DMS53 (cell line): ENCODE measurements at regions not wholly inside any gene's neighbourhood (a gene's known extent, or its start where the extent isn't known, plus 50 kb on each side); places are given as distances from the start of the nearest gene placed in this dataset.
"Not testable (repeated sequence)": the region's sequence is repeated elsewhere in the genome, so short reads cannot be mapped to it uniquely, and the experiment has no call there.

Experiments used
- DNase-seq: peaks from one replicate; lab custom pipeline; 2025; lab: John Stamatoyannopoulos, UW

DNA sequence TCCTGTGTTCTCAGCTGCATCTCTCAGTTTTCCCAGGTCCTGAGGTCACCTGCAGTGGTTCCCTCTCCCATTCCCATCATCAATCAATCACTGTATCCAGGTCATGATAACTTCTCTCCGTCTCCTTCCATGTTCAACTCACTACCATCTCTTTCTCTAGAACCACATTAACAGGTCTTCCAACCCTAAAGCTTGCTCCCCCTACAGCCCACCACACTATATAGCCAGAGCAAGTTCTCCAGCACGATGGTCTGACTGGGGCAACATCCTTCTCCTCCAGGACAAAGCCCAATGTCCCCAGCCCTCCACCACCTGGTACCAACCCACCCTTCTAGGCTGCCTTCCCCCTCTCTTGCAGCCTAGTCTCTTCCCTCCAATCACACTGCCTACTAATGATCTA, 241.6 kb downstream of the CDK5RAP2 start:
- DNase-seq, result no peak

GRCh38 chr9:120337131-120337530, 242.8 kb downstream of the CDK5RAP2 start:
- no peak for DNase-seq

- DNase-seq, result no peak
Measured at GRCh38 chr9:120336753-120337090, 243.2 kb downstream of the CDK5RAP2 start.

DNA sequence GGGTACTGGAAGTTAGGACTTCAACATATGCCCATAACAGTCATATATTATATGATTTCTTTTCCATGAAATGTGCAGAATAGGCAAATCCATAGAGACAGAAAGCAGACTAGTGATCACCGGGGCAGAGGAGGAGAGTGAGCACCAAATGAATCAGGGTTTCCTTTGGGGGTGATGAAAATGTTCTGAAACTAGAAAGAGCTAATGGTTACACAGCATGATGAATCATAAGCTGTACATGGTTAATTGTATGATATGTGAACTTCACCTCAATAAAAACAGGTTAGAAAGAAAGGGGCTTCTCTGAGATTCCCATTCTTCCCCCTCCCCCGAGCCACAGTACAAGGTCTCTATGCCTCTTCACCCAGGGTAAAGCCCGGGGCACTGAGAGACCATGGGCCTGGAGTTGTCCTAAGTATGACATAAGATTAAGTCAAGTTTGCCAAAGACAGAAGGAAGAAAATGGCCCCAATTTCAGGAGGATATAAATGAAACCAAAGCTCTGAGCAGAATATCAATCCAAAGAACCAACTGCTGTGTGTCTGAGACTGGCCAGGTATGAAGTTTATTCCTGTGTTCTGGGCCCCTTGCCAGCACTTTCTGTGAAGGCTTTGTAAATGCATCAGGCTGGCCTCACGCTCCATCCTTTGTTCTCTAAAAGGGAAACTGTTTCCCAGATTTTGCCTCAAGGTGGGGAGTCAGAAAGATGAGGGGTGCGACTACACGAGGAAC, 243.8 kb downstream of the CDK5RAP2 start:
- no peak for DNase-seq

GRCh38 chr9:120331913-120332312, 248.1 kb downstream of the CDK5RAP2 start:
- DNase-seq, result no peak

- DNase-seq, result no peak
Measured at GRCh38 chr9:120330031-120330430, 249.9 kb downstream of the CDK5RAP2 start.

DNA sequence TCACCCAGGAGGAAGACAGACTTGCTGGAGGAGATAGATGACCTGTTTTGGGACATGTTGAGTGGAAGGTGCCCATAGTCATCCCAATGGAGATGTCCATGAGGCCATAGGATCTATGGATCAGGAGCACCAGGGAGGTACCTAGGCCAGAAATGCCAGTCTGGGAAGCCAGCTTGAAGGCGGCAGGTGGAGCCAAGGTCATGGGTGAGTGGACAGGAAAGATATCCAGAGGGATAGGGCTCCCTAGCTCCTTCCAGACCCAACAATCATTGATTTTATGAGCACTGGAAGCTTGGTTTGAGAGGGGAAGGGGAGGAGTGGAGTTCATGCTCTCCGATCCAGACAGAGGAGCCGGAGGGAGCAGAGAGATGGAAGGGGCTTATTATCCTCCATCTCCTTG, 252.6 kb downstream of the CDK5RAP2 start:
- no peak for DNase-seq

DNA sequence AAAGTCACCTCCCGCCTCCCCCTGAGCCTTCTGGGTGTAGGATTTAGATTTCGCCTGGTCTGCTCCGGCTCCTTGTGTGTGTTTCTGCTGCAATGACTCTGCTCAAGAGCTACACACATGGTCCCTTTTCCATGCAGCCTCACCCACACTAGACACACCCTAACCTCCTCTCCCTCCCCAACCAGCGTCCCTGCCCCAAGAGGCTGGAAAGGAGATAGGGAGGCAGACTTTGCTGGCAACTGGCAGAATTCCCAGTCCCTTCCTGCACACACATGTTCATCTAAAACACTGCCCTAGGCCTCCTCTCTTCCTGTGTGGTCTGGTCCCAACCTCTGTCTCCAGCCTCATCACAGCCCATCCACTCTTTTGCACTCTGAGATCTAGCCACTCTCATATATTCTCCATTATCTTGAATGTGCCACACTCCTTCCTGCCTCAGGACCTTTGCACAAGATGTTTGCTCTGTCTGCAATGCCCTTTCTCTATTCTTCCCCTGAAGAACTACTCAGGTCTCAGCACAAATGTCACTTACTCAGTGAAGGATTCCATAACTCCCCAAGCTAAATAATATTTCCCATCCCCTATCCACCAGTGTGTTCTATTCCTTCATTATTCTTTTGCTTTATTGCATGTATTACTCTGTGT, 253.8 kb downstream of the CDK5RAP2 start:
- DNase-seq, result no peak

DNA sequence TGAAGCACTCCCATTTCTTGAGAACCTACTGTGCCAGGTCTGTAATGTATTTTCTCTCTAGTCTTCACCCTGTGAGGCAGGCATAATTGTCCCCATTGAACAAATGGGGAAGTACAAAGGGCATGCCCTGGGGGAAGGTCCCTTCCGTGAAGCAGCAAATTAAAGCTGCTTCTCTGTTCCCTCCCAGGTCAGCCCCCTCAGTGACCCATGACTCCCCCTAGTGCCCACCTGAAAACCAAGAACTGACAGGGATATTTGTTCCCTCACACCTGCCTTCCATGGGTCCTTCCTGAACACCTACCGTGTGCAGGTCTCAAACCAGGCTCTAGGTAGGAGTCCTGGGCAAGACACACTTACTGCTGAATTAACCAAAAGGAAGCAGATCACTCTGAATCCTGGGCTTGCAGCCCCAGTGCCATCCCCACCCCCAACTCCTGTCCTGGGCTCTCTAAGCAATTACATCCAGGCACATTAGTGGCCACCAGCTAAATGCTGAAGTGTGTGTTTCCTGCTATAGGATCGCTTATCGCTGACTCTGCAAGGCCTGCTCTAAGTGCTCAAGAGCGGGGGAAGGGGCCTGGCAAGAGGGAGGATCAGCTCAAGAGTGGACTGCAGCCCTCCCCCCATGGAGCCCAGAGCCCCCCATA, 254.8 kb downstream of the CDK5RAP2 start:
- peak; percentile 12 for DNase-seq

DNA sequence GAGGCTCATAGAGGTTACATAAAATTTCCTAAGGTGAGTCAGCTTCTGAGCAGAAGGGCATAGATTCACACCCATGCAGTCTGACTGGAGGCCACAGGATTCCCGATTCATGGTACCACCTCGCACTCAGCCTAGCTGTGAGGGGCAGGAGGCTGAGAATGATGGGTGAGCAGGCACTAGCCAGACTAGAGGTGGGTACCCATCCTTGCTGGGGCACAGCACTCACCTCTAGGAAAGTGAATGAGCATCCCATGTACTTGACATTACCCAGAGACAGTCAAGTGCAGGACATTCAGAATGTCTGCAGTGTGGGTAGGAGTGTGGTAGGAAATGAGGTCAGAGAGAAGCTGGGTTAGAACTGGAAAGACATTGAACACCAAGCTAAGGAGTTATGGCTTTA, 255.5 kb downstream of the CDK5RAP2 start:
- DNase-seq, result no peak

- DNase-seq, result no peak
Measured at GRCh38 chr9:120323125-120323524, 256.8 kb downstream of the CDK5RAP2 start.

DNA sequence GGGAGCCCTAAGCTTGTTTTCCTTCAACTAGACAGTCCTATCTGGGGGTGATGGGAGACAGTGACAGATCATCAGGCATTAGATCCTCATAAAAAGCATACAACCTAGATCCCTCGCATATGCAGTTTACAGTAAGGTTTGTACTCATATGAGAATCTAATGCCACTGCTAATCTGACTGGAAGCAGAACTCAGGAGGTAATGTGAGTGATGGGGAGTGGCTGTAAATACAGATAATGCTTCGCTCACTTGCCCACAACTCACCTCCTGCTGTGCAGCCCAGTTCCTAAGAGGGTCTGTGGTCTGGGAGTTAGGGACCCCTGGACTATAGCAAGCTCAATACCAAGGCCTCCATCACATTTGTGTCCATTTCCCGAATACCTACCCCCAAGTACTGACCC, 260.5 kb downstream of the CDK5RAP2 start:
- no peak for DNase-seq

DNA sequence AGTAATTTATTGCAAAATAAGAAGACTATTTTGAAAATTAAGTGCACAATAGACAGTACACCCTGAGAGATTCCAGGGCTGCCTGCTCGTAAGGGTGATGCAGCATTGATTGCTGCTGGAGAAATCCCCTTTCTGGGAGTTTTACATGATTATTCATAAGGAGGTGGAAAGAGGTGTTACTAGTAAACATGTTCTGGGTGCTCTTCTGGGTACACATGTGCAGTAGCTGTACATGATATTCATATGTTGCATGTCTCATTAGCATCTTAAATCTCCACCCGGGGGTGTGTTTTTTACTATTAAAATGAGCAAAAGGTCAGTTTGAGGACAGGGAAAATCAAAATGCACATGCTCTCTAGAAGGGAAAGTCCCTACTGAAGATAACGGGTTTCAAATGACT, 264.8 kb downstream of the CDK5RAP2 start:
- no peak for DNase-seq

GRCh38 chr9:120312031-120312430, 267.9 kb downstream of the CDK5RAP2 start:
- no peak for DNase-seq

DNA sequence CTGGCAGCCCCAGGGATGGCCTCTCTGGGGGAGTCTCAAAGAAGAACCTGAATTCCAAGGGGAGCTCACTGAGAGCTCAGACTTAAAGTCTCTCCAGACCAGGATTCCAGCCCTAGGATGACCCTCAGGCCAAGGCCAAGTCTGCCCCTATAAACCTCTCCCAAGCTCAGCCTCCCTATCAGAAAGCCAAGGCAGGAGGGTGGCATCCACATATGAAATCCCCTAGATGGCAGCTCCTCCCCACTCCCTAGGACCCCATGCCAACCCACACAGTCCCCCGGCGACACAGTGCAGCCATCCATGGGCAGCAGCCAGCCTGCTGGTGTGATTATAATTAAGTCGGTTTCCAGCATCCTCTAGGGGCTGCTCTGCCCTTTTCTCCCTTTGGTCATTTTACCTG, 269.9 kb downstream of the CDK5RAP2 start:
- peak; percentile 11 for DNase-seq

DNA sequence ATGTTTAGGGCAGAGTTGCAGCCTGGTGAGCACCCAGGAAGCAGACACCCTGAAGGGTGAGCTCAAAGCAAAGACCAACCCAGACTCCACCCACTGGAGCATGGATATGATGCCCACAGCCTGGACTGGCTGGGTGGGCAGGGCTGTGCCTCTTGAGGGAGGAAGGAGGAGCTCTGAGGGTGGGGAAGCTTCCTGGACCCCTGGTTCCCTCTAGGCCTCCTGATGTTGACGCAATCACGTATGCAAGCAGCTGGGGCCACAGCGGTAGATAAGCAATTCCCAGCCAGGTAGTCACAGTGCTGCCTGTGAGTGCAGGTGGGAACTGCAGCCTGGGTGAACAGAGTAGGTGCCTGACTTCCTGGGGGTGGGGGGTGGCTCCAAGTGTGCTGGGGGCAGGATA, 271.5 kb downstream of the CDK5RAP2 start:
- peak; percentile 33 for DNase-seq

- no peak for DNase-seq
Measured at GRCh38 chr9:120307599-120307998, 272.4 kb downstream of the CDK5RAP2 start.

DNA sequence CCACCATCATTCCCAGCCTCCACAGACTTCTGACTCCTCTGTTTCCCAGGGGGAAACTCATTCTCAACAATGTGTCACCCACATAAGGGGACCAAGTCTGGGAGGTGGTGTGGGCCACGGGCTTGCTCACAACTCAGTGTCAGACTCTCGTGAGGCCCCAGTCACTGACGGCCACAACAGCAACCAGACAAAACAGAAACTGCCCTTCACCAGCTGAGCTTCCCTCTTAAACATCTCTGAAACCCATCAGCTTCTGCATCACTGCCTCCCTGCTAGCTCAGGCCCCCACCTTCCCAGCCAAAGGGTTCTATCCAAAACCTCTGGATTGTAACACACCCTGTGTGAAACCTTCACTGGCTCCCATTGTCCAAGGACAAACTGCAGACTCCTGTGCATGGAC, 273.4 kb downstream of the CDK5RAP2 start:
- DNase-seq, result no peak

GRCh38 chr9:120306088-120306487, 273.9 kb downstream of the CDK5RAP2 start:
- no peak for DNase-seq

DNA sequence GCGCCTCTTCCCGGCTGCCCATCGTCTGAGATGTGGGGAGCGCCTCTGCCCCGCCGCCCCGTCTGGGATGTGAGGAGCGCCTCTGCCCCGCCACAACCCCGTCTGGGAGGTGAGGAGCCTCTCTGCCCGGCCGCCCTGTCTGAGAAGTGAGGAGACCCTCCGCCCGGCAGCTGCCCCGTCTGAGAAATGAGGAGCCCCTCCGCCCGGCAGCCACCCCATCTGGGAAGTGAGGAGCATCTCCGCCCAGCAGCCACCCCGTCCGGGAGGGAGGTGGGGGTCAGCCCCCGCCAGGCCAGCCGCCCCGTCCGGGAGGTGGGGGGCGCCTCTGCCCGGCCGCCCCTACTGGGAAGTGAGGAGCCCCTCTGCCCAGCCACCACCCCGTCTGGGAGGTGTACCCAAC, 275.1 kb downstream of the CDK5RAP2 start:
- DNase-seq, result not testable (repeated sequence)

- no peak for DNase-seq
Measured at GRCh38 chr9:120303519-120303918, 276.4 kb downstream of the CDK5RAP2 start.

- peak; percentile 22 for DNase-seq
Measured at GRCh38 chr9:120299785-120300184, 280.2 kb downstream of the CDK5RAP2 start.

GRCh38 chr9:120294003-120294402, 286.0 kb downstream of the CDK5RAP2 start:
- no peak for DNase-seq
